ENCODE measurements at regions not wholly inside any gene's neighbourhood (a gene's known extent, or its start where the extent isn't known, plus 50 kb on each side); places are given as distances from the start of the nearest gene placed in this dataset.

DNA sequence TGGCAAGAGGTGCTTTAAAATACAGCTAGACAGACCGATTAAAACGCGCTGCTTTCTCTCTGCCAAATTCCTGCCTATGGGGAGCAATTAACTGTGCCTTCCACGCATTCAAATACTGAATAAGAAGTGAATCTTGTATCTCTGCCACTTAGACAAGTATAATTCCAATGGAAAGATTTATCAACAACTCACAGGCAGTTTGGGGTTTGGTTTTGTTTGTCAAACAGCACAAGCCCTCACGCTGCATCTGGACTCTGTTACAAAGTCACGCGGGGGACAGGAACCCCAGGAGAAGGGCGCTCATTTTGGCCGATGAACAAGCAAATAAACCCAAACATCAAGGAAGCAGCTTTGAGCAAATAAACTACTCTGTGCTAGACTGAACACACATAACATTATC lies 61.8 kb upstream of the TMCO5A start:
- no peak for DNase-seq (ENCODE audit: low read depth in 3 of 3)

DNA sequence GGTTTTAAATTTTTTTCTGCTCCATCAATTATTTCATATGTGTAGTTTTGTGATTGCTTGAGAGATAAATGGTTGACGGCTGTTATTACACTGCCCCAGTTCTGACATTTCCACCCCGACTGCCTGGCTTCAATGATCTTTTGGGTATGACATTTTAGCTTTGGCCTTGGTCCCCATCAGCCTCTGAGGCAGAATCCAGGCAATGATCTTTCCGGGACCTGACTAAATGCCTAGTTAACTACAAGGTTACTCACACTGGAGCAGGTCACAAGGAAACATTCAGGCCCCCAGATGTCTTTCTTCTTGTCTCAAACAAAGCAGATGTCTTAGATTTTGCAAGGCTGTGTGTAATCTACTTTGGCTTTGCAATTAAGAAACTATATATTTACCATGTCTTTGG lies 61.1 kb upstream of the TMCO5A start:
- no peak for DNase-seq (ENCODE audit: low read depth in 3 of 3)

DNA sequence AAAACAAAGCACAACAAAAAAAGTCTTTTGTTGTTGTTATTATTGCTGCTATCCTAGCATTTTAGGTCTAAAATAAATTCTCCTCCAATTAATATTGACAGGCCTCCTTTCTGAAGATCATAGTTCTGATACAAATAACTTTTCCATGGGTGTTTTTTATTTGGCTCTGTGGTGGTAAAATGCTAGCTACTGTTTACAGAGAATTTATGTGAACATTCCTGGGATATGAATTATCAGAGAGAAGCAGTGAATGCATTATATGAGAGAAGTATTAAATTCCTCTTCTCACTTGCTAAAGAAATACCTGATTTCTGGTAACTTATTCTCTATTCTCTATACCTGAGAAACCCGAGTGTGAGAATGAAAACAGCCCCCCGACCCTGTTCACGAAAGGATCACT lies 57.5 kb upstream of the TMCO5A start:
- no peak for DNase-seq (ENCODE audit: low read depth in 3 of 3)

DNA sequence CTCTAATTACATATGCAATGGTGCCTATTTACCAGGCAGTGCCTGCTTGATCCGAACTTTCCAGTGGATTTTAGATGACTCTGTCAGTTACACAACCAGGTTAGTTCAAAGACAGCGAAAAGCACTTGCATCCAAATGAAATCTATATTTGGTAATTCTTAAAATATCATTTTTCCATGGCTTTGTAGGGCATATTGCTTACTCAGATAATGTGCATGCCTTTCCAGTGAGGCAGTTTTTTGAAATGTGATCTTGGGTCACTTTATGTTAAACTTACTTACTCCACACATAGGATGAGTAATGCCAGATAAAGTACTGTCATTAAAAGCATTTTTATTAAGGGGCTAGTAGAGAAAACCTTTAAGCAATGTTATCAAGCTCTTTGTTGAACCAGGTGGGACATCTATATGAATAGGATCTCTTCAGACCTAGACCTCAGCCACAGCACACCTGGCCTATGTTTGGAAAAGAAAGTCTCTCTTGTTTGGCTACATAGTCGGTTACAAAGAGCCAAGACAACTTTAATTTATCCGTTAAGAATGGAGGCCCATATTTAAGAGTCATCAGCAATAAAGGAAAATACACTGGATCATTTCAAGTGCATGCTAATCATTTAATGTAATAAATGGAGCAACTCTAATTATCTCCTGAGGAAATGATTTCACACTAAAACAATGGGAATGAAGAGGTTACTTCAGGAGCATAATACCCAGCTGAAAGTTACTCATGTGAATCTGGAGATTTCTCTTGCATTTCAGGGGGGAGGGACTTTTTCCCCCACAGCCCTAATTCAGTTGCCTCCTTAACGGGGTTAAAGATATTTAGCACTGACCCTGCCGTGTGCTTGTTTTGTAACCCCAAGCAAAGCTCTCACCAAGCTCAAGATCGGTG lies 56.3 kb upstream of the TMCO5A start:
- no peak for DNase-seq (ENCODE audit: low read depth in 3 of 3)

DNA sequence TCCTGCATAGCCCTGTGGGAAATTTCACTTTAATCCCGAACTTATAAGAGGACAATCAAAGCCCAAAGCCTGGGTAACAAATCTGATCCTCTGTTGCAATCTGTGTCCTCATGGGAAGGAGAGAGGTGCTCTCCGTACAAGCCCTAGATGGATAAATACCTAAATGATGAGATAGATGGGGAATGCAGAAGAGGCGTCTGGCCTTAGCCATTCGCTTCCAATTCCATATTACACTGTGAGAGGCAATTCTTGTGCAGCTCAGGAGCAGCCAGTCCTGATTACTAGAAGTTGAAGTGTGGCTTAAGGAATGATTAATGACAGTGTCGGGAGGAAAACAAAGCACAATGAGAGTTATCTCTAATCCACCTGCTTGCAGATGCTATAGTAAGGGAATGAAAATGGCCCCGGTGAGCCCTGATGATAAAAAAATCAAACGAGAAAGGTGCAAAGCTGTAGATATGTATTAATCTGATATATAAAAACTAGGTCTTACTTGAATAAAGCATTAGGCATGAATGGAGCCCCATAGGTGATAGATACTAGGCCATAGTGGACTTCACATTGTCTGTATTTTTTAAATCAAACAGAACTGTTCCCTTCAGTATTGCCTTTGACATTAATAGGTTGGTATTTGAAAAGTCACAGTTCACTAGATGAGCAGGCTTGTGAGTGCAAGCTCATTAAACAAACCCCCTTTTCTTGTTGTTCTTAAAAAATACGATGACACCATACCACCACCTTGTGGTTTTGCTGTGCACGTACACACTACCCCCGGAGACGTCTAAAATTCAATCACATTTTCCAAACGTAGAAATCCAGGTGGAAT lies 54.2 kb upstream of the TMCO5A start:
- DNase-seq (ENCODE audit: low read depth in 3 of 3): no peak

DNA sequence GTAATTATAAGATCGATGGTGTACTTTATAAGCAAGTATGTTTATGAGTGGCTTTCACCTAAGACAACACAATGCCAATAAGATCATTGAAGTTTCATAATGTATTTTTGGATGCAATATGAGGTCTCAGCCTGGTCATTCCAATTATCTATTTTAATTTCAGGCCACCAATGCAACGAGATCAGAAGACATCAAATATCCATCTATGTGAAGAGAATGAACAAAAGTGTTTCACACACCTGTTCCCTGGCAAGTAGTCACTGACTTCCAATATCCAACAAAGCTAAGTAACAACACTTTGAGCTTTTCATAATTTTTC lies 53.6 kb upstream of the TMCO5A start:
- no peak for DNase-seq (ENCODE audit: low read depth in 3 of 3)

DNA sequence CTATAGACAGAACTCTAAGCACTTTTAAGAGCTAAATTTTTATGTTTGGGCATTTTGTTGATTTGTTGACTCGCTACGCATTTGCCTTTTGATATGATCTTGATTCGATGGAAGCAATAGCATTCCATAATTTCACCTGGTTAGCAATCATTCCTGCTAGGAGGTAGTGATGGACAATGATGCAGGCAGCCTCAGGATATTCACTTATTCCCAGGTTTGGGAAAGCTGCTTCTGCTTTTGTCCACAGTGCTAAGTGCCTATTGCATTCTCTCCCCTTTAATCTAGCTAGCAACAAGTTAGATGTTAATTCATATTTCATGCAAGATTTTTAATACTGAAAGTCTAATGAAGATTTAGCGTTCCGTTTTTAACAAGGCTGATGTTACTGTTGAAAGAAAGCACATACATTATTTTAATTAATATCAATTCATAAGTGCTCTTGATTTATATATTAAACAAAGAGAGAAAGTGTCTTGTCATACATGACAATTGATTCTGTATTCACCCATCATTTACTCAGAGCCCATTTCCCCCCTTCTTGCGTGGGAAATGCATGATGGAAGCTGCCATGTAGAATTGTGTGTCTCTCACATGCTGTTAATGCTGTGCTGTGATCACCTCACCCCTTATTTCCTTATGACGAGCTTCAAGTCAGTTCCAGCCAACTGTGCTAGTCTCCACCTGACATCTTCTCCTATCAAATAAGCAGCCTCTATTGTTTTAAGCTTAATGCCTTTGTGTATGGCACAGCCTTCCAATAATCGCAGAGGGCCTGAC lies 53.0 kb upstream of the TMCO5A start:
- no peak for DNase-seq (ENCODE audit: low read depth in 3 of 3)

DNA sequence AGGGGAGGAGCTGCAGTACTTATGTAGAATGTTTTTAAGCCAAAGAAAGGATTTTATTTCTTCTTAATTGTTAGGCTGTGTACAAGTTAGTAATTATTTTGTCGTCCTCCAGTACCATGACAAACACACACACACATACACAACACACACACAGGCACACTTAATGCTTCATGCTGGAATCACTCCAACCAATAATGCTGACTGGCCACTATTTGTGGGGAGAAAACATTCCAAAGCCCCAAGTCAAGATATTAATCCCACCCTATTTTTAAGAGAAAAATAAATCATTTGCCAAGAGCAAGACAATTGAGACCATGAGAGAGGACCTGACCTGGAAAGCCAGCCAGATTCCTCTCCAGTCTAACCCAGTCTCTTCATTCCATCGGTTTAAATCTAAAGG lies 51.8 kb upstream of the TMCO5A start:
- no peak for DNase-seq (ENCODE audit: low read depth in 3 of 3)
